ENCODE measurements at regions not wholly inside any gene's neighbourhood (a gene's known extent, or its start where the extent isn't known, plus 50 kb on each side); places are given as distances from the start of the nearest gene placed in this dataset.

DNA sequence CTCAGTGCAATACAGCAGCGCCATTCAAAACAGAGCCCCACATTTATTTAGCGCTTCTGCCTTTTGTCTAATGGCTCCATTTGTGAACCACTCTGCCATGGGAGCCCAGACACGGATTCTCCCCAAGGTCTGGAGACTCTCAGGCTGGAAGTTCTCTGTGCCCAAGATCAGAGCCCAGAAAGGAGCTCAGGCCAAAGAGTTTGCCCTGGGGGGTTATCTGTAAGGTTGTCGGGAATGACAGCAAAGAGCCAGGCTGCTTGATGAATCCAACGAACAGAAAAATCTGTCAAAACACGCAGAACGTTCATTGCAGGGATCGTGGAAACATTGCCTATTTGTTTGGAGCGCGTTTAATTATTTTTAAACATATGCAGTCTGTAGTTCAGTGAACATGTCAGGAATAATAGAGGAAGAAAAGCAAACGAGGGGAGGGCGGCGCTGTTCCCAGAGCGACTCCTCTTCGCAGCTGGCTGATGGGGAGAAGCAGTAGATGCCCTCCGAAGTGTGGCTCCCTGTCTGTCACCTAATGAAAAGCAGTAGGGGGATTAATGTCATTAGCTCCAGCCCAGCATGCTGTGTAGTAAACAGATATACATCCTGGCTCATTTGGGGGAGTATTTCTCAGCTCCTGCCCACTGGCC lies 464.9 kb upstream of the MPDZ start:
- ChIA-PET POLR2A (no interaction called here), CTCF (interaction anchor here (1.6 kb wide), 1 partner anchor 9 kb away, joined by 3 read pairs; no protein-coding TSS in a partner anchor)
- Histone ChIP-seq H3K4me2 (no peak overlapping the region), H3K4me3 (no peak overlapping the region), H3K9me3 (no peaks in the 10 kb centered on the region), H3K4me1 (no peaks in the 10 kb centered on the region), H3K27ac (no peak overlapping the region)
- 48% methylated on average over 16 of the region's 16 CpGs for WGBS (ENCODE audit: missing lambda C conversion rate)
- TF ChIP-seq POLR2AphosphoS2 (conservative IDR thresholded peaks at IDR 0.05; ENCODE audit: low read length) (no peak), NFE2L2 (conservative IDR thresholded peaks at IDR 0.05; ENCODE audit: low read length) (no peak), JUN (IDR thresholded peaks at IDR 0.05) (no peak), ZNF302 (CRISPR knock-in tag; IDR thresholded peaks at IDR 0.05) (no peak), RARB (CRISPR knock-in tag; IDR thresholded peaks at IDR 0.05) (no peak), HOXB5 (CRISPR knock-in tag; IDR thresholded peaks at IDR 0.05) (no peak)
- TF ChIP-seq, protein P1, sequence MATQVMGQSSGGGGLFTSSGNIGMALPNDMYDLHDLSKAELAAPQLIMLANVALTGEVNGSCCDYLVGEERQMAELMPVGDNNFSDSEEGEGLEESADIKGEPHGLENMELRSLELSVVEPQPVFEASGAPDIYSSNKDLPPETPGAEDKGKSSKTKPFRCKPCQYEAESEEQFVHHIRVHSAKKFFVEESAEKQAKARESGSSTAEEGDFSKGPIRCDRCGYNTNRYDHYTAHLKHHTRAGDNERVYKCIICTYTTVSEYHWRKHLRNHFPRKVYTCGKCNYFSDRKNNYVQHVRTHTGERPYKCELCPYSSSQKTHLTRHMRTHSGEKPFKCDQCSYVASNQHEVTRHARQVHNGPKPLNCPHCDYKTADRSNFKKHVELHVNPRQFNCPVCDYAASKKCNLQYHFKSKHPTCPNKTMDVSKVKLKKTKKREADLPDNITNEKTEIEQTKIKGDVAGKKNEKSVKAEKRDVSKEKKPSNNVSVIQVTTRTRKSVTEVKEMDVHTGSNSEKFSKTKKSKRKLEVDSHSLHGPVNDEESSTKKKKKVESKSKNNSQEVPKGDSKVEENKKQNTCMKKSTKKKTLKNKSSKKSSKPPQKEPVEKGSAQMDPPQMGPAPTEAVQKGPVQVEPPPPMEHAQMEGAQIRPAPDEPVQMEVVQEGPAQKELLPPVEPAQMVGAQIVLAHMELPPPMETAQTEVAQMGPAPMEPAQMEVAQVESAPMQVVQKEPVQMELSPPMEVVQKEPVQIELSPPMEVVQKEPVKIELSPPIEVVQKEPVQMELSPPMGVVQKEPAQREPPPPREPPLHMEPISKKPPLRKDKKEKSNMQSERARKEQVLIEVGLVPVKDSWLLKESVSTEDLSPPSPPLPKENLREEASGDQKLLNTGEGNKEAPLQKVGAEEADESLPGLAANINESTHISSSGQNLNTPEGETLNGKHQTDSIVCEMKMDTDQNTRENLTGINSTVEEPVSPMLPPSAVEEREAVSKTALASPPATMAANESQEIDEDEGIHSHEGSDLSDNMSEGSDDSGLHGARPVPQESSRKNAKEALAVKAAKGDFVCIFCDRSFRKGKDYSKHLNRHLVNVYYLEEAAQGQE (IDR thresholded peaks at IDR 0.05): no peak
- no peak for ATAC-seq
- no peak for DNase-seq (ENCODE audit: low read depth in 1 of 2, low spot score in 1 of 2)
- FAIRE-seq: no peak

DNA sequence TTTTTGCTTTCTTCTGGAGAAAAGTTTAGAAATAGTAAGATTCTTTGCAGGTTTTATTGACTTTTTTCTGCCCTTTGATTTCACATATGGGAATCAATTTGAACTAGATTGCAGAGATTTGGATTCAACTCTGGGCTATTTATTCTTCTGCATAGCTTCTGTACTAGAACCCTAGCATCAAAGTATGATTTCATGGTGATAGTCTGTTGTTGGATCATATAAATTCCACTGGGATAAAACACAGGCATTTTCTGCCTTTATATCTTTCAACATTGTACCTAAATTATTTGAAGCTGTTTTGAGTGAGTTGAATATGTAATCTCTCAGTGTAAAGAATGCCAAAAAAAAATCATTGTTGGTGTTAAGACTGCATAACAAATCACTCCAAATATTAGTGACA lies 458.4 kb upstream of the MPDZ start:
- no peak for TF ChIP-seq FOSL2 (IDR thresholded peaks at IDR 0.05)
- no peak for TF ChIP-seq FOSL2 (CRISPR knock-in tag; IDR thresholded peaks at IDR 0.05)
- TF ChIP-seq RCOR1 (IDR thresholded peaks at IDR 0.05; ENCODE audit: low read depth, low read length): no peak
- TF ChIP-seq, protein P2, sequence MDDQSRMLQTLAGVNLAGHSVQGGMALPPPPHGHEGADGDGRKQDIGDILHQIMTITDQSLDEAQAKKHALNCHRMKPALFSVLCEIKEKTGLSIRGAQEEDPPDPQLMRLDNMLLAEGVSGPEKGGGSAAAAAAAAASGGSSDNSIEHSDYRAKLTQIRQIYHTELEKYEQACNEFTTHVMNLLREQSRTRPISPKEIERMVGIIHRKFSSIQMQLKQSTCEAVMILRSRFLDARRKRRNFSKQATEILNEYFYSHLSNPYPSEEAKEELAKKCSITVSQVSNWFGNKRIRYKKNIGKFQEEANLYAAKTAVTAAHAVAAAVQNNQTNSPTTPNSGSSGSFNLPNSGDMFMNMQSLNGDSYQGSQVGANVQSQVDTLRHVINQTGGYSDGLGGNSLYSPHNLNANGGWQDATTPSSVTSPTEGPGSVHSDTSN (IDR thresholded peaks at IDR 0.05): no peak
- TF ChIP-seq ZNF302 (CRISPR knock-in tag; IDR thresholded peaks at IDR 0.05): no peak
- TF ChIP-seq MAX (IDR thresholded peaks at IDR 0.05): no peak
- TF ChIP-seq MAFK (IDR thresholded peaks at IDR 0.05; ENCODE audit: partially characterized antibody): no peak
- TF ChIP-seq BCL3 (IDR thresholded peaks at IDR 0.05): no peak
- TF ChIP-seq FOSB (CRISPR knock-in tag; IDR thresholded peaks at IDR 0.05): no peak
- no peak for TF ChIP-seq JUNB (IDR thresholded peaks at IDR 0.05)
- TF ChIP-seq ZSCAN20 (CRISPR knock-in tag; IDR thresholded peaks at IDR 0.05): no peak
- TF ChIP-seq RFX5 (IDR thresholded peaks at IDR 0.05): no peak
- ChIA-PET CTCF (no interaction called here), POLR2A (no interaction called here)
- no peak for DNase-seq (ENCODE audit: low read depth in 1 of 2, low spot score in 1 of 2)
- Histone ChIP-seq H3K4me3 (no peak overlapping the region), H3K27ac (no peak overlapping the region), H3K4me2 (no peak overlapping the region), H3K9me3 (no peaks in the 10 kb centered on the region), H3K4me1 (no peaks in the 10 kb centered on the region)
- no peak for ATAC-seq
- no peak for FAIRE-seq

DNA sequence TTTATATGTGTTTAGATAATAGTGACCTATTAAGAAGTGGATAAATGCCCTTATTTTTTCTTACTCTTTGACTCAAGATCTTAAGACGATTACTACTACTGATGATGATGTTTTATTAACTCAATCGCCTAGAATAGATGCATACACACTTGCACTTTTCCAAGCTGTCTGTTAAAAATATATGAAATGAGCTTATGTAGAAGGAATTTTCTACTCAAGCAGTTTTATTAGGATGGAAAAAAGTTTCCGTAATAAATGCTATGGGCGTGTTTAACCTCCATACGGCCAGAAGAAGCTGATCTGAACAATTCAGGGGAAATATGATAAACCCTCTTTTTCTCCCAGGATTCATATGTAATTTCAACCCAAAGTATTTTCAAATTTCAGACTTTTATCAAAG lies 455.7 kb upstream of the MPDZ start:
- DNase-seq (ENCODE audit: low read depth in 1 of 2, low spot score in 1 of 2) (no peak), FAIRE-seq (no peak), ATAC-seq (no peak)
- H3K4me1 ChIP-seq: no peaks in the 10 kb centered on the region
- POLR2A ChIA-PET: no interaction called here
- TF ChIP-seq ELK1 (IDR thresholded peaks at IDR 0.05; ENCODE audit: low read depth, low read length): no peak
- TF ChIP-seq RAD21 (conservative IDR thresholded peaks at IDR 0.05 in 1 of 2, IDR thresholded peaks at IDR 0.05 in 1 of 2): no peak
- no peak for TF ChIP-seq MAZ (IDR thresholded peaks at IDR 0.05; ENCODE audit: borderline replicate concordance, low read depth, low read length)
- TF ChIP-seq MYC (IDR thresholded peaks at IDR 0.05; ENCODE audit: borderline replicate concordance, low read length): no peak
- TF ChIP-seq CBX2 (IDR thresholded peaks at IDR 0.05; ENCODE audit: borderline replicate concordance, low read depth): no peak
- no peaks in the 10 kb centered on the region for H3K9me3 ChIP-seq
- H3K4me3 ChIP-seq: no peak overlapping the region
- WGBS (ENCODE audit: missing lambda C conversion rate): 9% methylated on average over 5 of the region's 5 CpGs
- H3K4me2 ChIP-seq: no peak overlapping the region
- no peak overlapping the region for H3K27ac ChIP-seq
- CTCF ChIA-PET: no interaction called here

Data from A549 (cell line).